ENCODE measurements at regions not wholly inside any gene's neighbourhood (a gene's known extent, or its start where the extent isn't known, plus 50 kb on each side); places are given as distances from the start of the nearest gene placed in this dataset.
"Not testable (repeated sequence)": the region's sequence is repeated elsewhere in the genome, so short reads cannot be mapped to it uniquely, and the experiment has no call there.

- DNase-seq (ENCODE audit: low spot score) = no peak
- intact Hi-C loops (cut with DNase I) = no loop called here
Observed at GRCh38 chr2:21194147-21194546, 70.4 kb downstream of the TDRD15 start.

DNA sequence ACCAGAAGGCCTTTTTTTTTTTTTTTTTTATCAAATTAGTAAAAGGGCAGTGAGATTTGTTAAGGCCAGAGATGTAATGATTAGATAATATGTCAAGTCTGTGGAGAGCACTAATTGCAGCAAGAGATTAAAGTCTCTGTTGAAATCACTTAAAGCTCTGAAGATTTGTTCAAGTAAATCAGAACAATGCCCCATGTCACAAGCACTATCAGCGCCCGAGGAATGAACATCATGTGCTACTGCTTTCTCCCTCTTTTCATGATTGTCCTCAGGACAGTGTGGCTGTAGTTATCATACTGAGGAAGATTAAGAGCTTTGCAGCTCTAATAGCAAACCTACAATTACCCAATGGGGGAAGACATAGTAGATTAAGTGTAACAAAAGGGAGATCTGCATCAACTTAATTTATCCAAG, 71.1 kb downstream of the TDRD15 start:
- intact Hi-C loops (cut with DNase I) = no loop called here

DNA sequence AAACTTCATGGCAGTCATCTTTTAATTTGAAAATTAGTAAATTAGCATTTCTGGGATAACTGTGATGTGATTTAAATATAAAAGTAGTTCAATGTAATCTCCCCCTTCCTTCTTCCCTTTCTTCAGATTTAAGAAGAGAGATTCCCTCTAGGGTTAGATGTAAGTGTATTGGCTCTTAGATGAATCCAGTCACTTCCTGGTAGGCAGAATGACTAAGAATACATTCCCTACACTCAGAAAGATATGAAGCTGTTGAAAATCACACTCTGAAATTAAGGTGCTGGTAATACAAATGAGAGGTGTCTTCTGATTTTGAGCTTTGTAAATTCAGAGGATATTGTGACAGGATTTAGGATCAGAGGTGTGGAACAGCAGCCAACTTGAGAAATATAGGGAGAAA, 71.6 kb downstream of the TDRD15 start:
- no peak for DNase-seq (ENCODE audit: low spot score)
- intact Hi-C loops (cut with DNase I) = no loop called here

More for the DNA sequence above, 71.1 kb downstream of the TDRD15 start:
- DNase-seq (ENCODE audit: low spot score) = no peak

DNA sequence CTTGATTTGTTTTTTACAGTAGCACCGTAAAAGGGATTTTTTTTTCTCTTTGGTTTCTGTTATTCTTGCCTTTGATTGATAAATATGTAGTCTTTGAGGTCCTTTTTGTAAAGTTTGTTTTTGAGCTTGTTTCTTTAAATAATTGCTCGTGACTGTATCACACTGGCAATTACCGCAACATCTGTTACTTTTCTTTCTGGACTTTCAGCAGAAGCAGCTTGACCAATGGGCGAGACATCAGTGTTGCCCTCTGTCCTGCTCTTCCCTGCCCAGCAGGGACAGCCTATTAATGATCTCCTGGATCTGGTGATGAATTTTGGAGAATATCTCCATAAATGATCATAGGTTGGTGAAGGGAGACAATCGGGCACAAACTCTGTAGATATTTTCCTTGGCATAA, 74.9 kb downstream of the TDRD15 start:
- intact Hi-C loops (cut with DNase I) = no loop called here
- no peak for DNase-seq (ENCODE audit: low spot score)

DNA sequence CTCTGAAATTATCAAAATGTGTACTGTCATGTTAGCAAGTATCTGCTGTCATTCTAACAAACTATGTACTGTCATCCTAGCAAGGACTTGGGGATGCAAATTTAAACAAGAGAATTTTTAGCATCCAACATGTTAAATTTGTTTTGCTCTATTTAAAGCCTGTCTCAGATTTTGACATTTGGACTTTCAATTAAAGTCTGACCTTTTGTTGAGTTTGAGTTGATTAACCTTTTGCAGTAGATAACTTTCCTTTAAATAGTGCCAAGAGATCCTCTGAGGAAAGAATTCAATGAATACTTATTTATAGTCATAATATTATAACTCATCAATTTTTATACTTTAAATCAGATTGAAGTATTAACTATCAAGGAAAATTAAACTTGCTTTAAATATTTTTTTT, 80.2 kb downstream of the TDRD15 start:
- intact Hi-C loops (cut with DNase I) = no loop called here
- no peak for DNase-seq (ENCODE audit: low spot score)

- intact Hi-C loops (cut with DNase I); DNase-seq (ENCODE audit: low spot score): not testable (repeated sequence)
Observed at GRCh38 chr2:21214085-21214484, 90.3 kb downstream of the TDRD15 start.

DNA sequence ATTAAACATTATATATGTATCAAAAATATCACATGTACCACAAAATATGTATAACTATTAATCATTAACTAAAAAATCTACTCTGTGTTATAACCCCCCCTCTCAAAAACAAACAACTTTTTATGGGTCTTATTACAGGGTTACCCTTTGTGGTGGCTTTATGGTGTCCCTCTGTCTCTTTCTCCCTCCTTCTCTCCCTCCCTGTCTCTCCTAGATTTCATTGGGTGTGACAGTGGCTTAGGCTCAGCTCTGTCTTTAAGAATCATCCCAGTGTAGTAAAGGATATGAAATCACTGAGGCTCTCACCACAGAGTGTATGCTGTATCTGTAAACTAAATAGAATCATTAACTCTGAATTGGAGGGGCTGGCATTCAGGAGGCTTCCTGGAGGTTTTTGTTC, 93.7 kb downstream of the TDRD15 start:
- intact Hi-C loops (cut with DNase I) = no loop called here
- no peak for DNase-seq (ENCODE audit: low spot score)

DNA sequence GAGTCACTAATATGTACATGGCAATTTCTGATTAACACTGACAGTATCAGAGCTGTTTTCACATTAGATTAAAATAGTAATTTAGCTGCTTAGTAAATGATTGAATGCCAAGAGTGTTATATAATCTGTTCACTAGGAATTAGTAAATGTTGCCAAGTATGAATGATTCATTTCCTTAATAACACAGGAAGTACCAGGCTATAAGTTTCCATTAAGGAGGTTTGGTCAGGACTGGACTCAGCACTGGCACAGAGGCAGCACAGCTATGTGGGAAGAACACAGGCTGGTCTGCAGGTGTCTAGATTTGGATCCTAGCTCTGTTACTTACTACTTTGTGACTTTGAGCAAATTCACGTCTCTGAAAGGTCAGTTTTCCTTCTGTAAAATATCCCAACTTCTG, 97.2 kb downstream of the TDRD15 start:
- no peak for DNase-seq (ENCODE audit: low spot score)
- intact Hi-C loops (cut with DNase I) = no loop called here

DNA sequence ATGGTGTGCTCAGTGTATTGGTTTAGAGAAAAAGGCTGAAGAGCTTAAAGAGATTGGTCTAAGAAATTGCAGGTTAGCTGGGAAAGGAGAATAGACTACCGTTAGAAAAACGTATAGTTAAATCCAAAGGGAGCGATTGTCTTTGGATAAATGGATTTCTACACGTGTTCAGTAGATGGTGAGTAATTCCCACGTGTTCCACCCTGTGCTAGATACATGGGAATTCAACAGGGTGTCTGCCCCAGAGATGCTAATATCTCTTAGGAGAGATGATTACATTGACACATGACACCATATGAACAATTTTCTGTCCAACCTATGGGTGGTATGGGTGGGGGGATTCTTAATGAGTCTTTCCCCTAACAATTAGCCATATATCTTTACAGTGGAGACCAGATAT, 99.8 kb downstream of the TDRD15 start:
- DNase-seq (ENCODE audit: low spot score) = no peak
- intact Hi-C loops (cut with DNase I) = no loop called here

GRCh38 chr2:21228041-21228895, 104.5 kb downstream of the TDRD15 start:
- intact Hi-C loops (cut with DNase I) = no loop called here
- DNase-seq (ENCODE audit: low spot score) = no peak

DNA sequence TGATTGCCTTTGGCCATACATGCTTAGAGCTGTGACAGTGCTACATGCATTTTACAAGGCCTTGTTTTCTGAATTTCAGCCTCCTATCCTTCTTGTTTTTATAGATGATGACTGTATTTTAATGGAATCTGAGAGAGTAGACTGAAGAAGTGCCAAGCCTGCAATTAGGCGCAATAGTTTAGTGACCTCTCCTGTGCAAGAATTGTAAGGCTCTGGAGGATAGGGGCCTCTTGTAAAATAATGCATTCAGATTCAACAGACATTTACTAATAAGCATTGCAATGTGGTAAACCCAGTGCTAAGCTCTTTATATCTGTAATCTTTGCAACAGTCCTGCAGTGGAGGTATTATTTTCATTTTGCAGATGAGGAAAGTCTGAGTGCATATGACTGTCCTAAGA, 105.5 kb downstream of the TDRD15 start:
- intact Hi-C loops (cut with DNase I) = no loop called here
- DNase-seq (ENCODE audit: low spot score) = no peak

GRCh38 chr2:21230140-21230539, 106.4 kb downstream of the TDRD15 start:
- intact Hi-C loops (cut with DNase I) = no loop called here
- DNase-seq (ENCODE audit: low spot score) = no peak

DNA sequence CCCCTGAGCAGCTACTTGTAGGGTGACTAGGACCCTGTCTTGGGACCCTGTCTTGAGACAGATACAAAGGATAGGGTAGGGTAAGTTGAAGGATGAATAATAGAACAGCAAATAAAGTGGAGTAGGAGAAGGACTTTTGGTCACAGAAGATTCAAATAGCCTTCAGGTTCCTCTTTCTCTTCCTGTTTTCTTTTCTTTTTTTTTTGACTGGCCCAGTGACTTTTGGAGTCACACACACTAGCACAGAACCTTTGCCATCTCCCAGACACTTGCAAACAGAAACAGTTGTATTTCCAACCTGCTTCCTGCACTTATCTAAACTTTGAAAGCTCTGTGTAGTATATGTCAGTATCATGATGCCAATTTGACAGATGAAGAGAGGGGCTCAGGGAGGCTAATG, 108.2 kb downstream of the TDRD15 start:
- intact Hi-C loops (cut with DNase I) = no loop called here
- DNase-seq (ENCODE audit: low spot score) = no peak

GRCh38 chr2:21233194-21233593, 109.4 kb downstream of the TDRD15 start:
- intact Hi-C loops (cut with DNase I) = no loop called here
- DNase-seq (ENCODE audit: low spot score) = no peak

GRCh38 chr2:21234001-21234400, 110.2 kb downstream of the TDRD15 start:
- no peak for DNase-seq (ENCODE audit: low spot score)
- intact Hi-C loops (cut with DNase I) = no loop called here

DNA sequence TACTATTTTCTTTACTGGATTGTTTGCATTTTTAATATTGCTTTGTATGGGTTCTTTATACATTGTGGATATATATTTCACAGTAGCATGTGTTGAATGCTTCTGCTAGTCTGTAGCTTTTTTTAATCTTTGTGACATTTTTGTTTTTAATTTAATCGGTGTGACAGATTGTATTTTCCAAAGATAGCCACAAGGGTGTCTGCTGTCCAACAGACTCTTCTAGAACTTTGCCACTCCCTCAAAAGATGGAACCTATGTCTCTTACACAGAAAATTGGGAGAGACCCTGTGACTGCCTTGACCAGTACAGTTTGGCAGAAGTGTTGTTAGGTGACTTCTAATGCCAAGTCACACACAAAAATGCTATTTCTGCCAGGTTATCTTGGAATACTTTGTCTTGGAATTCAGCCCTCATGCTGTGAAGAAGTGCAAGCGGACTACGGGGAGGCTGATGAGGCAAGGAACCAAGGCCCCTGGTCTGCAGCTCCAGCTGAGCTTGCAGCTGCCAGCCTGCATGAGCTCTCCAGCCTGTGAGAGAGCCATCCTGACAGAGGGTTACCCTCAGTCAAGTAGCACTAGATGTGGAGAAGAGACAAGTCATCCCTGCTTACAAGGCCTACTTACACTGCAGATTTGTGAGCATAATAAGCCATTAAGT, 110.8 kb downstream of the TDRD15 start:
- no peak for DNase-seq (ENCODE audit: low spot score)
- intact Hi-C loops (cut with DNase I) = no loop called here

DNA sequence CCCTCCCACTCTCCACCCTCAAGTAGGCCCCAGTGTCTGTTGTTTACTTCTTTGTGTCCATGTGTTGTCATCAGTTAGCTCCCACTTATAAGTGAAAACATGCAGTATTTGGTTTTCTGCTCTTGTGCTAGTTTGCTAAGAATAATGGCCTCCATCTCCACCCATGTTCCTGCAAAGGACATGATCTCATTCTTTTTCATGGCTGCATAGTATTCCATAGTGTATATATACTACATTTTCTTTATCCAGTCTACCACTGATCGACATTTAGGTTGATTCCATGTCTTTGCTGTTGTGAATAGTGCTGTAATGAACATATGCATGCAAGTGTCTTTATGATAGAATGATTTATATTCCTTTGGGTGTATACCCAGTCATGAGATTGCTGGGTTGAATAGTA, 116.0 kb downstream of the TDRD15 start:
- intact Hi-C loops (cut with DNase I); DNase-seq (ENCODE audit: low spot score): not testable (repeated sequence)

DNA sequence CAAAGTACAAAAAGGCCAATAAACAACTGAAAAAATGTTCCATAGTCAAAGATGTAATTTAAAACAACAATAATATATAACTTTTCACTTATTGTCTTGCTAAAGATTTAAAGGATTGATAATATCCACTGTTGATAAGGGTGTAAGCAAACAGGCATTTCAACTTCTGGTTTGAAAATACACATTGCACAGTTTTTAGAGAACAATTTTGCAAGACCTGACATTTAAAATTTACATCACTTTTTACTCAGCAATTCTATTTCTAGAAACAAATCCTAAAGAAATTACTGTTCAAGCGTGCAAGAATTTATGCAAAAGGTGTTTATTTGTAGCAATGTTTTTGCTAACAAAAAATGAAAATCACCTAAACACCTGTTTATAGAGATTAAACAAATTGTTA, 120.4 kb downstream of the TDRD15 start:
- intact Hi-C loops (cut with DNase I) = no loop called here
- DNase-seq (ENCODE audit: low spot score) = no peak

DNA sequence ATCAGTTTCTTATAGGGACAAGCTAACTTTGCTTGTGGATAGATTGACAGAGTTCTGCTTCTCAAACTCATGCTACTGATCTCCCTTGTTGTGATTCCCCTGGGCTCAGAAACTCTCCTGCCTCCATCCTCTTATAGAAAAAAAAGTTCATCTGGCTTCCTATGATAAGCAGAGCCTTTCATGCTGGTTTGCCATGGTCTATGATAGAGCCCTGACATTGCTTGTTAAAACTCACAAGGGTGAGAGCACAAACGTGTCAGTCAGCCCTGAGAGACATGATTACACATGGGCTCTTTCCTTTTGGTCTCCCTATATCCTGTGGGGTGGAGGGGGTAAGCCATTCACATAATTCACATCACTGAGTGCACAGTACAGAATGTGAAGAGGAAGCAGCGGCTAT, 121.8 kb downstream of the TDRD15 start:
- no peak for DNase-seq (ENCODE audit: low spot score)

GRCh38 chr2:21249367-21249766, 125.6 kb downstream of the TDRD15 start:
- intact Hi-C loops (cut with DNase I) = no loop called here
- DNase-seq (ENCODE audit: low spot score) = no peak

More for the DNA sequence above, 121.8 kb downstream of the TDRD15 start:
- intact Hi-C loops (cut with DNase I) = no loop called here

DNA sequence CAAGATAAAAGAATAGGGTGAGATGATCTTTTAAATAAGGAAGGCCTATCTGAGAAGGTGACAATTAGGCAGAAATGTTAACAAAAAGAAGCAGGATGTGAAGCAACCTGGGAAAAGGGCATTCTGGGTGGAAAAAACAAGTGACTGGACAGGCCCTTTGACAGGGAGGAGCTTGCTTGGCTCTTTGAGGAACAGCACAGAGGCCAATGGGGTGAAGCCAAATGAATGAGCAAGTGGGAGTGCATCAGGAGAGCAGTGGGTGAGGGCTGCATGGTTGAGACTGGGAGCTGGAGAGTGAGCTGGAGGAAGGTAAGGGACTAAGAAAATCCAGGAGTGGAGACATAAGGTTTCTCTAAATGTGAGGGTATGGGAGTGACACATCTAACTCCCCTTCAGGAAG, 126.9 kb downstream of the TDRD15 start:
- intact Hi-C loops (cut with DNase I) = no loop called here
- DNase-seq (ENCODE audit: low spot score) = no peak
